PFSK-1 (cell line): ENCODE measurements at regions not wholly inside any gene's neighbourhood (a gene's known extent, or its start where the extent isn't known, plus 50 kb on each side); places are given as distances from the start of the nearest gene placed in this dataset.

Source experiments
- FOXP2 ChIP-seq: optimal IDR thresholded peaks from 2 replicates; pipeline ENCODE3; 2011; ENCODE audit warnings: borderline replicate concordance, control low read depth, inconsistent platforms; ENCODE audit not compliant: insufficient read depth; ENCODE audit errors: extremely low read length, extremely low read depth
- POLR2AphosphoS5 ChIP-seq: IDR thresholded peaks from 2 replicates; pipeline ENCODE4 v1.6.1; 2012; ENCODE audit warnings: low read depth, mild to moderate bottlenecking, control low read depth, low read length, moderate library complexity
- SIN3A ChIP-seq: IDR thresholded peaks from 2 replicates; pipeline ENCODE4 v1.6.1; 2012; ENCODE audit warnings: mild to moderate bottlenecking, low read length, moderate library complexity, borderline replicate concordance; ENCODE audit not compliant: insufficient read depth
- TAF1 ChIP-seq: IDR thresholded peaks from 2 replicates; pipeline ENCODE4 v1.6.1; 2012; ENCODE audit warnings: low read length, control low read depth, borderline replicate concordance; ENCODE audit not compliant: insufficient read depth
- TF ChIP-seq, protein P1 (sequence below), 2 experiments: IDR thresholded peaks; 2 replicates each; pipeline versions ENCODE4 v1.6.1 to v1.8.0; 2011 to 2012; ENCODE audit warnings: low read depth in 2 of 2, low read length in 2 of 2, control low read depth in 1 of 2, inconsistent platforms in 1 of 2, mild to moderate bottlenecking in 1 of 2, moderate library complexity in 1 of 2; ENCODE audit not compliant: insufficient read depth in 1 of 2

DNA sequence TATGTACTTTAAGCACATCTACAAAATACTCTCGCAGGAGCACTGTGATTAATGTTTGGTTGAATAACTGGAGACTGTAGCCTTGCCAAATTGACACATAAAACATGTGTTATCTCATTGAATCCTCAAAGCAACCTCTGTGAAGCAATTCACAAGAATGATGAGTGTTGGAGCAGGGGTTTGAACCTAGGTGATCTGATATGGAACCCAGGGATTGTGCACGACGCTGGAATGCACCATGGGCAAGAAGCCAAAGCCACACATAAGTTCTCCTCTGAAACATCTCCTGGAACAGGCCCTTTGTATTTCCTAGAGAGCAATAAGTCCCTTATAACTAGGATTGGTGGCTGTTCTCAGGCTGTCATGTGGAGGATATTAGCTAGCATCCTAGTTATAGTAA lies 124.6 kb upstream of the IVNS1ABP start:
- no peak for TF ChIP-seq TAF1
- TF ChIP-seq FOXP2 = no peak
- no peak for TF ChIP-seq POLR2AphosphoS5
- no peak for TF ChIP-seq SIN3A
- TF ChIP-seq, protein P1, sequence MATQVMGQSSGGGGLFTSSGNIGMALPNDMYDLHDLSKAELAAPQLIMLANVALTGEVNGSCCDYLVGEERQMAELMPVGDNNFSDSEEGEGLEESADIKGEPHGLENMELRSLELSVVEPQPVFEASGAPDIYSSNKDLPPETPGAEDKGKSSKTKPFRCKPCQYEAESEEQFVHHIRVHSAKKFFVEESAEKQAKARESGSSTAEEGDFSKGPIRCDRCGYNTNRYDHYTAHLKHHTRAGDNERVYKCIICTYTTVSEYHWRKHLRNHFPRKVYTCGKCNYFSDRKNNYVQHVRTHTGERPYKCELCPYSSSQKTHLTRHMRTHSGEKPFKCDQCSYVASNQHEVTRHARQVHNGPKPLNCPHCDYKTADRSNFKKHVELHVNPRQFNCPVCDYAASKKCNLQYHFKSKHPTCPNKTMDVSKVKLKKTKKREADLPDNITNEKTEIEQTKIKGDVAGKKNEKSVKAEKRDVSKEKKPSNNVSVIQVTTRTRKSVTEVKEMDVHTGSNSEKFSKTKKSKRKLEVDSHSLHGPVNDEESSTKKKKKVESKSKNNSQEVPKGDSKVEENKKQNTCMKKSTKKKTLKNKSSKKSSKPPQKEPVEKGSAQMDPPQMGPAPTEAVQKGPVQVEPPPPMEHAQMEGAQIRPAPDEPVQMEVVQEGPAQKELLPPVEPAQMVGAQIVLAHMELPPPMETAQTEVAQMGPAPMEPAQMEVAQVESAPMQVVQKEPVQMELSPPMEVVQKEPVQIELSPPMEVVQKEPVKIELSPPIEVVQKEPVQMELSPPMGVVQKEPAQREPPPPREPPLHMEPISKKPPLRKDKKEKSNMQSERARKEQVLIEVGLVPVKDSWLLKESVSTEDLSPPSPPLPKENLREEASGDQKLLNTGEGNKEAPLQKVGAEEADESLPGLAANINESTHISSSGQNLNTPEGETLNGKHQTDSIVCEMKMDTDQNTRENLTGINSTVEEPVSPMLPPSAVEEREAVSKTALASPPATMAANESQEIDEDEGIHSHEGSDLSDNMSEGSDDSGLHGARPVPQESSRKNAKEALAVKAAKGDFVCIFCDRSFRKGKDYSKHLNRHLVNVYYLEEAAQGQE (IDR thresholded peaks at IDR 0.05; ENCODE audit: insufficient read depth in 1 of 2, low read depth in 2 of 2, low read length in 2 of 2) = no peak

GRCh38 chr1:185440877-185441276 lies 123.8 kb upstream of the IVNS1ABP start:
- no peak for TF ChIP-seq POLR2AphosphoS5

DNA sequence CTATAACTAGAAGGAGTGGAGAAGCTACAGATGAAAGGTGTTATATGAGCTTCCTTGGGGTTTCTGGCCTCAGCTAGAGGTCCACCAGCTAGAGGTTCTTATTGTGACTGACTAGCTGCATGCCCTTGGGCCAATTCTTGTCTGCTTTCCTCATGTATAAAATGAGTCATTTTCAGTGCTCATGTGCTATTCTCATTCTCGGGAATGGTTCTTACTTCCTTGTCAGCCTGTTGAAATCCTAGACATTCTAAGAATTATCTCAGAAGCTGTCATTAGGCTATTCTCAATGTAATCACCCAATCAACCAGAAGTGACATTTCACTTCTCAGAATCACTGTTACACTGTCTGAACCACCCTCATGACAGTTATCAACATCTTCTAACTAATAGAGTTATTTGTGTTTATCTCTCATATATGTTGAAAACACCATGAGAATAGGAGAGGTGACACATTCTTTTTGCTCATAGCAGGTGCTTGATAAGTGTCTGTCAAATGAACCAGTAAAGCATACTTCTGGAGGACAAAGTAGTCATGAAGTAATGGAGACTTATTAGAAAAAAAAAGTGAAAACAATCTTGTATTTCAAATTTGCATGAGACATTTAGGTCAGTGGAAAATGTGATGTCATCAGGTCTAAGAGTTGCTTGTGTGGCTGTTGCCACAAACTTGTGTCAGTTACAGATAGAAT lies 122.8 kb upstream of the IVNS1ABP start:
- TF ChIP-seq FOXP2 (no peak), POLR2AphosphoS5 (no peak)

GRCh38 chr1:185438936-185439335 lies 121.9 kb upstream of the IVNS1ABP start:
- TF ChIP-seq POLR2AphosphoS5 (no peak), SIN3A (no peak), FOXP2 (no peak), TAF1 (no peak)
- TF ChIP-seq, protein P1 (IDR thresholded peaks at IDR 0.05; ENCODE audit: insufficient read depth in 1 of 2, low read depth in 2 of 2, low read length in 2 of 2) = no peak

DNA sequence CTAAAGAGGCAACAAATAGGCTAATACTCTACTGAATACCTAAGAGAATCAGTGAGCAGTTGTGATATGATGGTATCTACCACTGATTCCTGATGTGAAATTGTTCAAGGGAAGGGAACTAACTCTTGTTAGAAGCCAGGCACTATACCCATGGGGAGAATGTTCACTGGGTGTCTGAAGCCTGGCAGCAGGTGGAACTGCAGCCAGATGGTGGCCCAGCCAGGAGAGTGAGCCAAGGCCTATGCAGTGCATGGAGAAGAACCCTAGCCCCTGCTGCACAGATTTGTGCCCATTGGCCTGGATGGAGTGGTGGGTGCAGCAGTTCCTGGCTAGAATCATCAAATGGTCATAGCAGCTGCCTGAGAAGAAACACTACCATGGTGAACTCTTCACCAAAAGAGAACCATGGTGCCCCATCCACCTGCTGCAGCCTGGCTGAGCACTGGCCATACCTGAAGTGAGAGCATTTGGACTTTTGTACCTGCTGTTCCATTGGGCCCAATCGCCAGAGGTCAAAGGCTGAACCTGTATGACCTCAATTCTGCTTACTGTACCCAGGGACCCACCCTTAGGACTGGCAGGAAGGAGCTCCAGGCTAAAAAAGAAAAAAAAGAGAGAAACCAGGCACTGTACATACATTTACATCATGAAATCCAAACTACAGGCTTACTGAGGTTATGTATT lies 118.8 kb upstream of the IVNS1ABP start:
- TF ChIP-seq FOXP2 (no peak), SIN3A (no peak), TAF1 (no peak)
- TF ChIP-seq, protein P1 (IDR thresholded peaks at IDR 0.05; ENCODE audit: insufficient read depth in 1 of 2, low read depth in 2 of 2, low read length in 2 of 2) = no peak

- TF ChIP-seq TAF1 = no peak
- TF ChIP-seq POLR2AphosphoS5 = no peak
- TF ChIP-seq FOXP2 = no peak
- TF ChIP-seq SIN3A = no peak
These were observed 117.7 kb upstream of the IVNS1ABP start for GRCh38 chr1:185434721-185435120.

GRCh38 chr1:185433667-185434066 lies 116.6 kb upstream of the IVNS1ABP start:
- TF ChIP-seq TAF1 (no peak), POLR2AphosphoS5 (no peak), FOXP2 (no peak), SIN3A (no peak)
- TF ChIP-seq, protein P1 (IDR thresholded peaks at IDR 0.05; ENCODE audit: insufficient read depth in 1 of 2, low read depth in 2 of 2, low read length in 2 of 2) = no peak
